ENCODE measurements at regions not wholly inside any gene's neighbourhood (a gene's known extent, or its start where the extent isn't known, plus 50 kb on each side); places are given as distances from the start of the nearest gene placed in this dataset.

DNA sequence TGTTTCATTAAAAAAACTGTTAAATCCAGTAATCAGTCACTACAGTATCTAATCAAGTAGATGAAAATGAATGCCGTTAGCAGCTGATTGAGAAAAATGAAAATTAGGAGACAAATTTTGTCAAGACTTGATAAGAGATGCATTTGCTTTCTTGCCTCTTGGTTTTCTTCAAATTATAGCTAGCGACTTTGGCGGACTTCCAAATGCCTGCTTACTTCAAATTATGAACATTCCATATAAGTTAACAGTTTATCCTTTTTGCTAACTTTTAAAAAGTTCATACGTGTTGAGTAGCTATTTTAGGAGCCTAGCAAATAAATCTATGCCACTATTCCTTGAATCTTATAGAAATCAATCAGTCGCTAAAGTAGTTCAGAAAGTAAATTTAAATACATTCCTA is 58.8 kb downstream of the PPP4R3C start:
- TF ChIP-seq, protein P1, sequence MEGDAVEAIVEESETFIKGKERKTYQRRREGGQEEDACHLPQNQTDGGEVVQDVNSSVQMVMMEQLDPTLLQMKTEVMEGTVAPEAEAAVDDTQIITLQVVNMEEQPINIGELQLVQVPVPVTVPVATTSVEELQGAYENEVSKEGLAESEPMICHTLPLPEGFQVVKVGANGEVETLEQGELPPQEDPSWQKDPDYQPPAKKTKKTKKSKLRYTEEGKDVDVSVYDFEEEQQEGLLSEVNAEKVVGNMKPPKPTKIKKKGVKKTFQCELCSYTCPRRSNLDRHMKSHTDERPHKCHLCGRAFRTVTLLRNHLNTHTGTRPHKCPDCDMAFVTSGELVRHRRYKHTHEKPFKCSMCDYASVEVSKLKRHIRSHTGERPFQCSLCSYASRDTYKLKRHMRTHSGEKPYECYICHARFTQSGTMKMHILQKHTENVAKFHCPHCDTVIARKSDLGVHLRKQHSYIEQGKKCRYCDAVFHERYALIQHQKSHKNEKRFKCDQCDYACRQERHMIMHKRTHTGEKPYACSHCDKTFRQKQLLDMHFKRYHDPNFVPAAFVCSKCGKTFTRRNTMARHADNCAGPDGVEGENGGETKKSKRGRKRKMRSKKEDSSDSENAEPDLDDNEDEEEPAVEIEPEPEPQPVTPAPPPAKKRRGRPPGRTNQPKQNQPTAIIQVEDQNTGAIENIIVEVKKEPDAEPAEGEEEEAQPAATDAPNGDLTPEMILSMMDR (IDR thresholded peaks at IDR 0.05), result no peak

DNA sequence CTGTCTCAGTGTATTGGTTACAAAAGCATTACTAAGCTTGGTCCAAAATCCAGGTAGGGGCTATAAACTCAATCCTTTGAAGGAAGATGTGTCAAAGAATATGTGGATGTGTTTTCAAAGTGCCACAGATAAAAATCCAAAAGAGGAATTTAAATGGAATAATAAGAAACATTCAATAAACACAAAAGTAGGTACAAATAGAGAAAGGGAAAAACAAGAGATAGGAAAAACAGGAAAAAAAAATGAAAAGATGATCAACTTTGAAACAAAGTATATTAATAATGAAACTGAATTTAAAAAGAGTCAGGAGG is 64.0 kb downstream of the PPP4R3C start:
- TF ChIP-seq, protein P1 (IDR thresholded peaks at IDR 0.05), result no peak; the same call in 1 of the 2 replicates

DNA sequence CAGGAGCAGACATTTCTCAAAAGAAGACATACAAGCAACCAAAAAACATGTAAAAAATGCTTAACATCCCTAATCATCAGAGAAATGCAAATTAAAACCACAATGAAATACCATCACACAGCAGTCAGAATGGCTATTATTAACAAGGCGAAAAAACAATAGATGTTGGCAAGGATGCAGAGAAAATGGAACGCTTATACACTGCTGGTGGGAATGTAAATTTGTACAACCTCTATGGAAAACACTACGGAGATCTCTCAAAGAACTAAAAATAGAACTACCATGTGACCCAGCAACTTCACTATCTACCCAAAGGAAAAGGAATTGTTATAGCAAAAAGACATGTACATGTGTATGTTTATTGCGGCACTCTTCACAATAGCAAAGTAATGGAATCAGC is 71.5 kb downstream of the PPP4R3C start:
- TF ChIP-seq, protein P1 (IDR thresholded peaks at IDR 0.05), result no peak

DNA sequence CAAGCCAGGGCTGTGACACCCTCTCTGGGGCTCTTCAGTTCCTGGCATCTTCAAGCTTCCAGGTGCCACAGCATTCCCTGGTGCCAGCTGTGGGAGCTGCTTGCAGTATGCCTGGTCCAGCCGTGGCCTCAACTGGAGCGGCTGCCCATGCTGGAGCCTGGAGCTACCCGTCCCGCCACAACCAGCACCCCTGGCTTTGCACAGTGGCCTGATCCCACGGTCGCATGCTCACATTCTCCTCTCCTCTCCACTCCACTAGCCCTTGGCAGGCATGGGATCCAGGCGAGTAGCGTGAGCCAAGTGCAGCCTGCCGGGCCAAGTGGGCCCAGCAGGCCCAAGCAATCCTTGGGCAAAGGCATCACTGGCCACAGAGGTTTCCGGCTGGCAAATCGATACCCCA is 81.7 kb downstream of the PPP4R3C start:
- TF ChIP-seq, protein P1 (IDR thresholded peaks at IDR 0.05), result no peak

DNA sequence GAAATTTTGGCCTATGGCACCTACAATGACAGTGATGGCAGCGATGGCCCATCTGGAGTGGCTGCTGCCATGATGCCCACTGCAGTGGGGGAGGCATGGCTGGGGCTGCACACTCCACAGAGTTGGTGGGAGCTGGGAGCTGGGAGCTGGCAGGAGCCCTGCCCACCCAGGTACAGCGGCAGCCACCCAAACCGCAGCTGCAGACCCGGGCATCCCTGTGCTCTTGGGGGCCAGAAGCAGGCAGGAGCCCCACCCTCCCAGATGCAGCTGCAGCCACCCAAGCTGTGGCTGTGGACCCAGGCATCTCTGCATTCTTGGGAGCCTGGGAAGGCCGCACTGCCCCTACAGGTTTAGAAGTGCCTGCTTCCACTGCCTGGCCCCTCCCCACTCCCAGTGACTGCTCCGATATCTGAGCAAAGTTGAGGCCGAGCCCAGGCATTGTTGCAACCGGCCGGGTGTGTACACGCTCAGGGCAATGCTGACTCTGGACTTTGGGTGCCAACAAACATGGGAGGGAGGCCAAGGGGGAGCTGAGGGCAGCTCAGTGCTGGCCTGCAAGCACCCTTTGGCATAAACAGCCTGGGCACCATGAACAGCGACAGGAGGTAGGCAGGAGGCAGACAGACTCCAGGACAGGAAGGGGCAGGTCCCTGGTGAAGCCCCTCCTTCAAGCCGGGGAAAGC is 82.8 kb downstream of the PPP4R3C start:
- TF ChIP-seq, protein P1 (IDR thresholded peaks at IDR 0.05), result peak; percentile 14; the same call in 1 of the 2 replicates

DNA sequence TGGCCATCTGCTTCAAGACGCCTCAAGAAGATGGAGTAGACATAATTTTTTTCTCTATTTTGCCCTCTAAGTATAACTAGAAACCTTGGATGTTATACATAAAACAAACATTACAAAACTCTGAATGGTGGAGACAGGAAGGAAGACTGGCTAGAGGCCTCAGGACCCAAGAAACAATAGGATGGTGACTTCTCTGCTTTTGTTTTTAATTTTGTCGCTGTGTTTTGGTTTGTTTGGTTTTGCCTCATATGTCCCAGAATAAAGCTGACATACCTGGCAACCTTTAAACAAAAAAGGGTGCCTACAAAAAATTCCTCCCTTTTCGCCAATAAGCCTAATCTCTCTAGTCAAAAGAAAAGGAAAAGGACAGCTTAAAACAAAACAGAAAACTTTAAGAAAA is 109.1 kb downstream of the PPP4R3C start:
- TF ChIP-seq, protein P1 (IDR thresholded peaks at IDR 0.05), result no peak

DNA sequence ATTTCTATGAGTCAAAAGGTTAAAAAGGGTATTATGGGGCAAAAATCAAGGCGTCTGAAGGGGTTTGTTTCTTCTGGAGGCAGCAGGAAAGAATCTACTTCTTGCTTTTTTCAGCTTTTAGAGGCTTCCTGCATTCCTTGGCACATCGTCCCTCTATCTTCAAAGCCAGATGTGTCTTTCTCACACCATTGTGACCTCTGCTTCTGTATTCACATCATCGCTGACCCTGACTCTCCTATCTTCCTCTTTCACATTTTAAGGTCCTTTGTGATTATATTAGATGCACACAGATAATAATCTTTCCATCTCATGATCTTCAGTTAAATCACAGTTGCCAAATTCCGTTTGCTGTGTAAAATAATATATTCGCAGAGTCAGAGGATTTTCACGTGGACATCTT is 112.7 kb downstream of the PPP4R3C start:
- TF ChIP-seq, protein P1 (IDR thresholded peaks at IDR 0.05), result no peak
